ENCODE measurements at regions not wholly inside any gene's neighbourhood (a gene's known extent, or its start where the extent isn't known, plus 50 kb on each side); places are given as distances from the start of the nearest gene placed in this dataset.
A peak's percentile ranks its signal among the peaks of the same experiment; 100 is the strongest.

DNA sequence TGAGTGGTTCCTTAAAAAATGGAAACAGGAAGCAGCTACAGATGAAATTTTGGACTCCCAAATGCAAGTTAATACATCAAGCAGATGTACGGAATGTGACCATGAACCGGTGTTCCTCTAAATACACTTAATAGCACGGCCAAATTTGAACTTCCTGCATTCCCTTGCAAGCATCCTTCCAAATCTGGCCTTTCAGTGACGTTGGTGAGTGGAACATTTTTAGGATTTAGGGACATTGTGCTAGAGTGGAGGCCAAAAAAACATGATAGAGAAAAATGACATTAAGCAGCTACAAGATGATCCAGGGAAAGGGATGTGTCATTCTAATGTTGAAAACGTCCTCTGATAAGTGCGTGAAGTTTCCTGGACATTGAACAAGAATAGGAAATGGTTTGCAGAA is 62.1 kb downstream of the CTAGE1 start:
- DNase-seq (ENCODE audit: low spot score) = no peak
- no peak overlapping the region for H3K9ac ChIP-seq (ENCODE audit: low read depth in 1 of 2, low read length in 2 of 2)
- H3K27me3 ChIP-seq (ENCODE audit: control insufficient read depth in 4 of 4, insufficient read depth in 4 of 4, low read length in 3 of 4) = no peaks in the 10 kb centered on the region
- WGBS = 72% methylated on average over 6 of the region's 6 CpGs
- peaks cover 0 to 3% (median under 1%) of the 10 kb centered on the region in 4 donors for H3K4me1 ChIP-seq (ENCODE audit: control insufficient read depth in 4 of 4, insufficient read depth in 4 of 4, low read length in 3 of 4)
- no peaks in the 10 kb centered on the region for H3K9me3 ChIP-seq (ENCODE audit: control insufficient read depth in 4 of 4, low read length in 3 of 4)
- no peaks in the 10 kb centered on the region for H3K36me3 ChIP-seq (ENCODE audit: control insufficient read depth in 4 of 4, insufficient read depth in 3 of 4, low read depth in 1 of 4, low read length in 3 of 4)
- TF ChIP-seq, protein P1, sequence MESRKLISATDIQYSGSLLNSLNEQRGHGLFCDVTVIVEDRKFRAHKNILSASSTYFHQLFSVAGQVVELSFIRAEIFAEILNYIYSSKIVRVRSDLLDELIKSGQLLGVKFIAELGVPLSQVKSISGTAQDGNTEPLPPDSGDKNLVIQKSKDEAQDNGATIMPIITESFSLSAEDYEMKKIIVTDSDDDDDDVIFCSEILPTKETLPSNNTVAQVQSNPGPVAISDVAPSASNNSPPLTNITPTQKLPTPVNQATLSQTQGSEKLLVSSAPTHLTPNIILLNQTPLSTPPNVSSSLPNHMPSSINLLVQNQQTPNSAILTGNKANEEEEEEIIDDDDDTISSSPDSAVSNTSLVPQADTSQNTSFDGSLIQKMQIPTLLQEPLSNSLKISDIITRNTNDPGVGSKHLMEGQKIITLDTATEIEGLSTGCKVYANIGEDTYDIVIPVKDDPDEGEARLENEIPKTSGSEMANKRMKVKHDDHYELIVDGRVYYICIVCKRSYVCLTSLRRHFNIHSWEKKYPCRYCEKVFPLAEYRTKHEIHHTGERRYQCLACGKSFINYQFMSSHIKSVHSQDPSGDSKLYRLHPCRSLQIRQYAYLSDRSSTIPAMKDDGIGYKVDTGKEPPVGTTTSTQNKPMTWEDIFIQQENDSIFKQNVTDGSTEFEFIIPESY (IDR thresholded peaks at IDR 0.05) = no peak
- no peak for TF ChIP-seq YY1 (IDR thresholded peaks at IDR 0.05)
- TF ChIP-seq CTCF (IDR thresholded peaks at IDR 0.05; ENCODE audit: low read depth, low read length, missing input control) = no peak
- TF ChIP-seq NR2F2 (IDR thresholded peaks at IDR 0.05) = peak; percentile 82
- TF ChIP-seq EGR1 (IDR thresholded peaks at IDR 0.05; ENCODE audit: low read depth in 2 of 2) = no peak
- TF ChIP-seq RXRA (IDR thresholded peaks at IDR 0.05) = peak; percentile 56 to 59
- TF ChIP-seq TAF1 (conservative IDR thresholded peaks at IDR 0.05) = no peak
- peak; percentile 77 for TF ChIP-seq SP1 (IDR thresholded peaks at IDR 0.05)
- TF ChIP-seq FOXA2 (IDR thresholded peaks at IDR 0.05) = no peak
- TF ChIP-seq RAD21 (IDR thresholded peaks at IDR 0.05) = peak; percentile 11 to 41
- peak overlapping the region in 1 of 2 donors; percentile 57 for H3K27ac ChIP-seq (ENCODE audit: low read depth in 1 of 2, low read length in 2 of 2)
- H3K4me3 ChIP-seq (ENCODE audit: low read depth in 1 of 3, low read length in 3 of 3) = no peak overlapping the region

GRCh38 chr18:22355069-22355468 is 62.6 kb downstream of the CTAGE1 start:
- H3K9ac ChIP-seq (ENCODE audit: low read depth in 1 of 2, low read length in 2 of 2) = no peak overlapping the region
- H3K27ac ChIP-seq (ENCODE audit: low read depth in 1 of 2, low read length in 2 of 2) = peak overlapping the region in 1 of 2 donors; percentile 57
- H3K9me3 ChIP-seq (ENCODE audit: control insufficient read depth in 4 of 4, low read length in 3 of 4) = no peaks in the 10 kb centered on the region
- TF ChIP-seq EGR1 (IDR thresholded peaks at IDR 0.05; ENCODE audit: low read depth in 2 of 2) (no peak), YY1 (IDR thresholded peaks at IDR 0.05) (no peak), HNF4G (IDR thresholded peaks at IDR 0.05) (no peak), HNF4A (conservative IDR thresholded peaks at IDR 0.05) (no peak), SP1 (IDR thresholded peaks at IDR 0.05) (no peak), ATF3 (IDR thresholded peaks at IDR 0.05) (no peak), FOXA1 (IDR thresholded peaks at IDR 0.05) (no peak)
- TF ChIP-seq, protein P1 (IDR thresholded peaks at IDR 0.05) = no peak
- 84% methylated on average over 6 of the region's 6 CpGs for WGBS
- DNase-seq (ENCODE audit: low spot score) = no peak
- H3K4me1 ChIP-seq (ENCODE audit: control insufficient read depth in 4 of 4, insufficient read depth in 4 of 4, low read length in 3 of 4) = peaks cover 0 to 3% (median under 1%) of the 10 kb centered on the region in 4 donors
- no peaks in the 10 kb centered on the region for H3K36me3 ChIP-seq (ENCODE audit: control insufficient read depth in 4 of 4, insufficient read depth in 3 of 4, low read depth in 1 of 4, low read length in 3 of 4)
- no peak overlapping the region for H3K4me3 ChIP-seq (ENCODE audit: low read depth in 1 of 3, low read length in 3 of 3)
- H3K27me3 ChIP-seq (ENCODE audit: control insufficient read depth in 4 of 4, insufficient read depth in 4 of 4, low read length in 3 of 4) = no peaks in the 10 kb centered on the region

All from liver (tissue), 8 donors.